ENCODE measurements at regions not wholly inside any gene's neighbourhood (a gene's known extent, or its start where the extent isn't known, plus 50 kb on each side); places are given as distances from the start of the nearest gene placed in this dataset.

GRCh38 chr1:172946814-172947507, 103.8 kb downstream of the TNFSF18 start:
- TF ChIP-seq FOXM1 (IDR thresholded peaks at IDR 0.05; ENCODE audit: borderline replicate concordance): no peak
- TF ChIP-seq L3MBTL2 (conservative IDR thresholded peaks at IDR 0.05): no peak
- no peak for TF ChIP-seq BHLHE40 (IDR thresholded peaks at IDR 0.05; ENCODE audit: borderline replicate concordance)
- TF ChIP-seq ELF4 (IDR thresholded peaks at IDR 0.05): no peak
- no peak for TF ChIP-seq HDGF (IDR thresholded peaks at IDR 0.05; ENCODE audit: borderline replicate concordance)
- TF ChIP-seq TARDBP (IDR thresholded peaks at IDR 0.05): no peak
- TF ChIP-seq ZNF384 (IDR thresholded peaks at IDR 0.05): no peak
- TF ChIP-seq FOXK2 (IDR thresholded peaks at IDR 0.05): no peak
- TF ChIP-seq ARNT (IDR thresholded peaks at IDR 0.05): no peak
- no peak for TF ChIP-seq CTBP1 (IDR thresholded peaks at IDR 0.05; ENCODE audit: borderline replicate concordance)
- no peak for TF ChIP-seq SP1 (IDR thresholded peaks at IDR 0.05)
- DNase-seq (ENCODE audit: extremely low spot score): no peak
- CTCF ChIA-PET: no interaction called here
- POLR2A ChIA-PET: no interaction called here

DNA sequence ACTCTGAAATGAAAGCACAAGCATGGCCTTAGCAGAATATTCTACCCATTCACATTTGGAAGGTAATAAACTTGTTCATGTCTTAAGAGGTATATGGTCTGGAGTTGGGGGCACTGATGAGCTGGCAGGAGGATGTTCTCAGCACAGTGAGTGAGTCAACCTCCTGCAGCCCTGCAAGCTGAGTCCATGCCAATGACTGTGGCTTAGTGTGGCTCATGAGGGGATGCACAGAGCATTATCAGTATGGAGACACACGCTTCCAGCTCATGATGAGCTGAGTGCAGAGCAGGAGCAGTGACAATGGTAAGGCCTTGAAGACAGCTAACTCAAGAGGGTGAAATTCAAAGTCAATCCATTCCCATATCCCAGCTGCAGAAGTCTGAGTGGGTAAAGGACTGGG, 102.3 kb downstream of the TNFSF18 start:
- TF ChIP-seq FOXM1 (IDR thresholded peaks at IDR 0.05; ENCODE audit: borderline replicate concordance) (no peak), ARNT (IDR thresholded peaks at IDR 0.05) (no peak)
- ChIA-PET CTCF (no interaction called here), POLR2A (no interaction called here)
- no peak for DNase-seq (ENCODE audit: extremely low spot score)

DNA sequence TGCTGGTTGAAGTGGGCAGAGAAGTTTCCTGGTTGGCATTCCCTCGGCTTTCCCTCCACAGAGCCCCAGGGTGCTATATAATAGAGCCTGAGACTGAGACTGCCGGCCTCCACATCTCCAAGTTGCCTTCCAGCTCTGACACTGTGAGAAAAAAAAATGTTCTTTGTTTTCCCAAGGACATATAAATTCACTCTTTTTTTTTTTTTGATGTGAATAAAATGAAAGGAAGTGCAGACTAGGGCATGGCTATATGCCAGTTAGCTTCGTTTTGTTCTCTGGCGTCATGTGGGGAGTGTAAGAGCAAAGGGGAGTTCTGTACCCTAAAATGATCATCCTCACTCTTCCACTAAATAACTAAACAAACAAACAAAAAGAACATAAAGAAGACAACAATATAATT, 101.6 kb downstream of the TNFSF18 start:
- CTCF ChIA-PET: no interaction called here

GRCh38 chr1:172950528-172950927, 100.2 kb downstream of the TNFSF18 start:
- ChIA-PET CTCF (no interaction called here), POLR2A (no interaction called here)
- DNase-seq (ENCODE audit: extremely low spot score): no peak
- TF ChIP-seq HDGF (IDR thresholded peaks at IDR 0.05; ENCODE audit: borderline replicate concordance): no peak
- no peak for TF ChIP-seq LEF1 (IDR thresholded peaks at IDR 0.05; ENCODE audit: borderline replicate concordance)
- no peak for TF ChIP-seq CTBP1 (IDR thresholded peaks at IDR 0.05; ENCODE audit: borderline replicate concordance)
- TF ChIP-seq, protein P1, sequence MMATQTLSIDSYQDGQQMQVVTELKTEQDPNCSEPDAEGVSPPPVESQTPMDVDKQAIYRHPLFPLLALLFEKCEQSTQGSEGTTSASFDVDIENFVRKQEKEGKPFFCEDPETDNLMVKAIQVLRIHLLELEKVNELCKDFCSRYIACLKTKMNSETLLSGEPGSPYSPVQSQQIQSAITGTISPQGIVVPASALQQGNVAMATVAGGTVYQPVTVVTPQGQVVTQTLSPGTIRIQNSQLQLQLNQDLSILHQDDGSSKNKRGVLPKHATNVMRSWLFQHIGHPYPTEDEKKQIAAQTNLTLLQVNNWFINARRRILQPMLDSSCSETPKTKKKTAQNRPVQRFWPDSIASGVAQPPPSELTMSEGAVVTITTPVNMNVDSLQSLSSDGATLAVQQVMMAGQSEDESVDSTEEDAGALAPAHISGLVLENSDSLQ (IDR thresholded peaks at IDR 0.05): no peak
- TF ChIP-seq ARNT (IDR thresholded peaks at IDR 0.05): no peak
- TF ChIP-seq NFRKB (IDR thresholded peaks at IDR 0.05): no peak
- TF ChIP-seq ZNF384 (IDR thresholded peaks at IDR 0.05): no peak
- no peak for TF ChIP-seq L3MBTL2 (conservative IDR thresholded peaks at IDR 0.05)
- no peak for TF ChIP-seq FOXK2 (IDR thresholded peaks at IDR 0.05)
- TF ChIP-seq SP1 (IDR thresholded peaks at IDR 0.05): no peak
- no peak for TF ChIP-seq FOXA1 (IDR thresholded peaks at IDR 0.05)
- no peak for TF ChIP-seq TARDBP (IDR thresholded peaks at IDR 0.05)
- TF ChIP-seq SUZ12 (IDR thresholded peaks at IDR 0.05): no peak
- no peak for TF ChIP-seq ELF4 (IDR thresholded peaks at IDR 0.05)
- TF ChIP-seq FOXM1 (IDR thresholded peaks at IDR 0.05; ENCODE audit: borderline replicate concordance): no peak
- no peak for TF ChIP-seq BHLHE40 (IDR thresholded peaks at IDR 0.05; ENCODE audit: borderline replicate concordance)

More for the DNA sequence above, 101.6 kb downstream of the TNFSF18 start:
- no peak for DNase-seq (ENCODE audit: extremely low spot score)
- POLR2A ChIA-PET: no interaction called here
- TF ChIP-seq BHLHE40 (IDR thresholded peaks at IDR 0.05; ENCODE audit: borderline replicate concordance) (no peak), HDGF (IDR thresholded peaks at IDR 0.05; ENCODE audit: borderline replicate concordance) (no peak), FOXK2 (IDR thresholded peaks at IDR 0.05) (no peak), ZNF384 (IDR thresholded peaks at IDR 0.05) (no peak), NFRKB (IDR thresholded peaks at IDR 0.05) (no peak), SP1 (IDR thresholded peaks at IDR 0.05) (no peak), LEF1 (IDR thresholded peaks at IDR 0.05; ENCODE audit: borderline replicate concordance) (no peak), SUZ12 (IDR thresholded peaks at IDR 0.05) (no peak), TARDBP (IDR thresholded peaks at IDR 0.05) (no peak), L3MBTL2 (conservative IDR thresholded peaks at IDR 0.05) (no peak), FOXM1 (IDR thresholded peaks at IDR 0.05; ENCODE audit: borderline replicate concordance) (no peak), FOXA1 (IDR thresholded peaks at IDR 0.05) (no peak)
- TF ChIP-seq, protein P1 (IDR thresholded peaks at IDR 0.05): no peak

GRCh38 chr1:172951730-172952365, 98.9 kb downstream of the TNFSF18 start:
- no peak for DNase-seq (ENCODE audit: extremely low spot score)
- POLR2A ChIA-PET: no interaction called here
- CTCF ChIA-PET: no interaction called here
- TF ChIP-seq TARDBP (IDR thresholded peaks at IDR 0.05): no peak
- TF ChIP-seq SP1 (IDR thresholded peaks at IDR 0.05): no peak
- TF ChIP-seq SUZ12 (IDR thresholded peaks at IDR 0.05): no peak
- no peak for TF ChIP-seq L3MBTL2 (conservative IDR thresholded peaks at IDR 0.05)
- no peak for TF ChIP-seq ELF4 (IDR thresholded peaks at IDR 0.05)
- TF ChIP-seq ARNT (IDR thresholded peaks at IDR 0.05): no peak
- no peak for TF ChIP-seq NFRKB (IDR thresholded peaks at IDR 0.05)
- TF ChIP-seq, protein P1 (IDR thresholded peaks at IDR 0.05): no peak
- TF ChIP-seq FOXA1 (IDR thresholded peaks at IDR 0.05): no peak
- no peak for TF ChIP-seq ZNF384 (IDR thresholded peaks at IDR 0.05)
- no peak for TF ChIP-seq HDGF (IDR thresholded peaks at IDR 0.05; ENCODE audit: borderline replicate concordance)
- no peak for TF ChIP-seq BHLHE40 (IDR thresholded peaks at IDR 0.05; ENCODE audit: borderline replicate concordance)
- TF ChIP-seq CTBP1 (IDR thresholded peaks at IDR 0.05; ENCODE audit: borderline replicate concordance): no peak

- no peak for DNase-seq (ENCODE audit: extremely low spot score)
- TF ChIP-seq FOXM1 (IDR thresholded peaks at IDR 0.05; ENCODE audit: borderline replicate concordance): no peak
- TF ChIP-seq, protein P1 (IDR thresholded peaks at IDR 0.05): peak; percentile 15; the same call in 1 of the 2 replicates
- ChIA-PET POLR2A (no interaction called here), CTCF (no interaction called here)
Measured at GRCh38 chr1:172952516-172952915, 98.2 kb downstream of the TNFSF18 start.

Data from HEK293T (cell line).